ENCODE measurements at regions not wholly inside any gene's neighbourhood (a gene's known extent, or its start where the extent isn't known, plus 50 kb on each side); places are given as distances from the start of the nearest gene placed in this dataset.

DNA sequence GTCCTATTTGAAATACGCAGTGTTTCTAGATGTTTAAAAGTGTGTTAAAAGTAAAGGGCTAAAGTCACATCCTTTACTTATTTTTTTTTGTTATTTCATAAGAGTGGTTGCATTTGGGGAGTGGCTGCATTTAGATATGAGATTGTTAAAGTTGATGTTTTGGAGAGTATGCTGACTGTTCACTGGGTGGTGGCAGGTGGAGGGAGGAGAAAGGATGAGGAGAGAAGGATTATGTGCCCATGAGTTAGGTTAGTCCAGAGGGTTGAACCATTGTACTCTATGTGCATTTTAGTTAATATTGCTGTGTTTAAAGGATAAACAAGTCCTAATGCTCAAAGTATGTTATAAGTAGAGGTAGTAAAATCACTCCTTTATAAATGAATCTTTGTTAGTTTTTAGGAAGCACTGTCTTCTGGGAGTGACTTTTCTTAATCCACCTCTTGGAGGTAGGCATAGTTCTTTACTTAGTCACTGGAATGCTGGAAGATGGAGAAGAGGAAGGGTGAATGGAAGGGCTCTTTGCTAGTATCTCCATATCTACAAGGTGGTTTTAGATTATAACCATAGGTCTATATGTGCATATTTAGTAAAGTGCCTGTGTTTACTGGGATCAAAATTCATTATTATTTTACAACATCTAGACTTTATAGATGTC lies 332.3 kb downstream of the NPR3 start:
- ATAC-seq, result no peak
- peaks cover 0 to 31% of the 10 kb centered on the region in 2 donors for H3K9me3 ChIP-seq
- no peak overlapping the region for H3K4me3 ChIP-seq
- TF ChIP-seq CTCF (IDR thresholded peaks at IDR 0.05), result no peak
- DNase-seq, result no peak
- no peaks in the 10 kb centered on the region for H3K27me3 ChIP-seq
- H3K36me3 ChIP-seq, result no peaks in the 10 kb centered on the region
- H3K4me1 ChIP-seq, result no peaks in the 10 kb centered on the region
- no peak overlapping the region for H3K27ac ChIP-seq
- intact Hi-C loops (cut with DNase I), result no loop called here

- no peak for TF ChIP-seq CTCF (IDR thresholded peaks at IDR 0.05)
- Histone ChIP-seq H3K36me3 (no peaks in the 10 kb centered on the region), H3K27ac (no peak overlapping the region), H3K27me3 (no peaks in the 10 kb centered on the region), H3K4me3 (no peak overlapping the region), H3K9me3 (peaks cover 0 to 18% of the 10 kb centered on the region in 2 donors), H3K4me1 (no peaks in the 10 kb centered on the region)
- DNase-seq, result no peak
- intact Hi-C loops (cut with DNase I), result no loop called here
- ATAC-seq, result no peak
Observed at GRCh38 chr5:33046091-33046490, 335.0 kb downstream of the NPR3 start.

DNA sequence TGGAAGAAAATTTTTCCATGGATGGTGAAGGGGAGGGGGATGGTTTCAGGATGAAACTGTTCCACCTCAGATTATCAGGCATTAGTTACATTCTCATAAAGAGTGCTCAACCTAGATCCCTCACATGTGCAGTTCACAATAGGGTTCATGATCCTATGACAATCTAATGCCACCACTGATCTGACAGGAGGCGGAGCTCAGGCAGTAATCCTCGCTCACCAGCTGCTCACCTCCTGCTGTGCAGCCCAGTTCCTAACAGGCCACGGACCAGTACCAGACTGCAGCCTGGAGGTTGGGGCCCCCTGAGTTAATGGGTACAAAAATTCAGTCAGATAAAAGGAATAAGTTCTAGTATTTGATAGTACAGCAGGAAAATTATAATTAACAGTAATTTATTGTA lies 337.2 kb downstream of the NPR3 start:
- no peak overlapping the region for H3K27ac ChIP-seq
- no peaks in the 10 kb centered on the region for H3K4me1 ChIP-seq
- no peak for TF ChIP-seq CTCF (IDR thresholded peaks at IDR 0.05)
- DNase-seq (no peak), ATAC-seq (no peak)
- intact Hi-C loops (cut with DNase I), result no loop called here
- no peaks in the 10 kb centered on the region for H3K36me3 ChIP-seq
- no peak overlapping the region for H3K4me3 ChIP-seq
- H3K27me3 ChIP-seq, result no peaks in the 10 kb centered on the region
- peaks cover 0 to 13% of the 10 kb centered on the region in 2 donors for H3K9me3 ChIP-seq

DNA sequence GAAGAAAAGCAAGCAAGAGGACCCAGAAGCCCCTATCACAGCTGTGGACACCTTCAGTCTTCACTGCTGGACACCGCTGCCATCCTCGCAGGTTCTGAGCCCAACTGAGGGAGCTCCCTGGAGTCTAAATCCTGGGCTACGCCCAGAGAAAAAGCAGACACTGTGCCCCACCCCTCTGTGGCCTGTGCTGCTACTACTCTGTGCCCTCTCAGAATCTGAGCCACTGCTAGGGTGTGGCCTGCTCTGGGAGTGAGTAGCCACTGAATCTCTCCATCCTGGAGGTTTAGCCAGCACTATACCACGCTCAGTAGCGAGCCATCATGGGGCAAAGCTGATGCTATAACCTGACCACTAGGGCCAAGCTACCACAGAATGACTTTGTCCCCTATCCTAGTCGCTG lies 338.2 kb downstream of the NPR3 start:
- ATAC-seq (no peak), DNase-seq (no peak)
- Histone ChIP-seq H3K4me3 (no peak overlapping the region), H3K4me1 (no peaks in the 10 kb centered on the region), H3K36me3 (no peaks in the 10 kb centered on the region), H3K27ac (no peak overlapping the region), H3K27me3 (no peaks in the 10 kb centered on the region), H3K9me3 (peaks cover 0 to 21% of the 10 kb centered on the region in 2 donors)
- TF ChIP-seq CTCF (IDR thresholded peaks at IDR 0.05), result no peak
- intact Hi-C loops (cut with DNase I), result no loop called here

GRCh38 chr5:33049842-33050241 lies 338.7 kb downstream of the NPR3 start:
- Histone ChIP-seq H3K4me1 (no peaks in the 10 kb centered on the region), H3K27me3 (no peaks in the 10 kb centered on the region), H3K36me3 (no peaks in the 10 kb centered on the region), H3K4me3 (no peak overlapping the region), H3K27ac (no peak overlapping the region), H3K9me3 (peaks cover 0 to 23% of the 10 kb centered on the region in 2 donors)
- ATAC-seq (peak; percentile 65), DNase-seq (no peak)
- no peak for TF ChIP-seq CTCF (IDR thresholded peaks at IDR 0.05)
- intact Hi-C loops (cut with DNase I), result no loop called here
